EL (cell line): ENCODE measurements at regions not wholly inside any gene's neighbourhood (a gene's known extent, or its start where the extent isn't known, plus 50 kb on each side); places are given as distances from the start of the nearest gene placed in this dataset.

Experiments
- DNase-seq: peaks from one replicate; pipeline ENCODE4 v3.0.0-alpha.2; 2016

DNA sequence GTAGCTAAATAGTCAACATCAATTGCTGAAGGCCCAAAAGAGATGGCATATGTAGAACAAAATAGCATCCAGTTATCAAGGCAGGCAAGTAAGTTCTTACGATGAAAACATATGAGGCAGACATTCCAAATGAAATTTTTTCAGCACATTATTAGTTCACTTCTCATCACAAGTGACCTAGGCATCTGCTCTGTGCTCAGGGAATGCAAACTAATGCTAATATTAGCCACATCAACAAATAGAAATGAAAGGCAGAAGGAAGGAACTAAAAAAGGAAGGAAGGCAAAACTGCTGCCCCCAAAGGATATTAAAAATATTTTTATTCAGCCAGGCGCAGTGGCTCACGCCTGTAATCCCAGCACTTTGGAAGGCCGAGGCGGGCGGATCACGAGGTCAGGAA lies 51.2 kb upstream of the ROCK1 start:
- no peak for DNase-seq

DNA sequence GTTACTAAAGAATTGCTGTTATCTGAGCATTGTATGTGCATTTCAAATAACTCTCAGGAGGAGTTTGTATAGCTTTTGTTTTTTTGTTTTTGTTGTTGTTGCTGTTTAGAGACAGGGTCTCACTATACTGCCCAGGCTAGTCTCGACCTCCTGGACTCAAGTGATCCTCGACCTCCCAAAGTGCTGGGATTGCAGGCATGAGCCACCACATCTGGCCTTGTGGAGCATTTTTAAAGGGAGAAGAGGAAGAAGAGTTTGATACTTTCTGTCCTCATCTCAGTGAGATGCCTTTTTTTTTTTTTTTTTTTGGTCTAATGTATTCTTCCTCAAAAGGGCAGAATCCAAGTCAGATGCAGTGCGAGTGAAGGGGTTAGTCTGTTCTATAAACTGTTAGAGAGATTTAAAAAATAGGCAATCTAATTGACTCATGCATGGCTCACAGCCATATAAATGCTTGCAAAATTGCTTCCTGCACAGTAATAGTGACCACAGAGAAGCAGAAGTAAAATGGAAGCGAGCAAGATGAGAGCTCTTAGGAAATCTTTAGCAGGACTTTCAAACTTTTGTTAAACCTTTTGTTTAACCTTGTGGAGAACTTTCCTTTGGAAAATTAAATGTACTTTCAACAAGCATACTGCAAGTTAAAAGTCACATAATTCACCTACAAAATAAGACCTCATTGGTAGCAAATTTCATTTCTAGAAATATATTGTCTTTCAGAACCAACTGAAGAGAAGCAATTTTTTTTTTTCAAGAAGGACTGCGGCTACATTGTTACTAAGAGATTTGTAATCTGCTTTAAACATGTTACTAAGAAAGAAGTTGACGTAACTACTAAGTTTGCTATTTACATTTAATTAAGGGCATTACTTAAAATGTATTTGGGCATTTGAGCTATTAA lies 52.3 kb upstream of the ROCK1 start:
- peak; percentile 86 for DNase-seq

DNA sequence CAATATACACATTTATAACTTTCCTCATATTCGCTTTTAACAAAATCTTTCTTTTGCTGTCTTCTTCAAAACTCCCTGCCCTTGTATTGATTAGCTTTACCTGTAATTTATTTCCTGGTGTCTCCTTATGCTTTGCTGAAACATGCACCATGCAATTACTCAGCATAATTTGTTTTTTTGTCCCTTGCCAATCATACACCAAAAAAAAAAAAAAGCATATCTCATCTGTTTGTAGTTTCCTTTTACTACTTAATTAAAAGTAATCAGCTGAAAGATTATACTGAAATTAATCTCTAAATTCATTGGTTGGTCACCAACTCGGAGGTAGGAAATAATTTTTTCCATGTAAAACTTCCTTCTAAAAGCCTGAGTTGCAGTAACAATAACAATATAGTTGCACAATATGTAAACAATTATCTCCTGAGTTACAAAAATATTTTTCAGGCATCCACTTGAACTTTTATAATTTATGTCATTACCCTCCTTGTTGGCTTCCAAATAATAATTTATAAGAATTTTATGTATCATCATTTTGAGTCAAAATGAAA lies 53.0 kb upstream of the ROCK1 start:
- no peak for DNase-seq

DNA sequence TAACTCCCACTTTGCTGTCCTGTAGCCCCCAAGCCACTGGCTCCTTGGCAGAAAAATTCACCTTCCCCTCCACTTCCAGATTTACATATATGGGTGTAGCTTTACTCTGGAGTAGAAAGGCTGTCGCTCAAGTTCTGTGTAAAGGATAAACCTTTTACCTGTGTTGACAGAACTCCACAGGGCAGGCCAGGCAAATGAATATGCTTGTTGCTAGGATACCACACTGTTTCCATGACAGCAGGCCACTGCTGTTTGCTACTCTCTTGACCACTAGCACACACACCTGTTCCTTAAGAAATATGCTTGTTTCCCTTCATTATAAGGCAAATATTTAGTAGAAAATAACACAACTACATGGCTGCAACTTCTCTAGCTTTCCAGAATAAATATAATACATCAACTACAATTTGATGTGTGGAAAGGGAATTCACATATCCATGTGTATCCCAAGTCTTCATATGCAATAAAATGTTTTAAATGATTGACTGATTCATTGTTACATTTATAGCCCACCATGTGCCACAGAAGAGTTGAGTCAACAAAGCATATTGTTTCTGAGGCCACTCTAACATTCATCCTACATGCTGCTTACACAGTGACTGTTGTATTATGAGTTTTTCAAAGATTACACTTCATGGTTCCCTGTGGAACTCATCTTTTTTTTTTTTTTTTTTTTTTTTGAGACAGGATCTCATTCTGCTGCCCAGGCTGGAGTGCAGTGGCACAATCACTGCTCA lies 56.2 kb upstream of the ROCK1 start:
- DNase-seq = no peak

DNA sequence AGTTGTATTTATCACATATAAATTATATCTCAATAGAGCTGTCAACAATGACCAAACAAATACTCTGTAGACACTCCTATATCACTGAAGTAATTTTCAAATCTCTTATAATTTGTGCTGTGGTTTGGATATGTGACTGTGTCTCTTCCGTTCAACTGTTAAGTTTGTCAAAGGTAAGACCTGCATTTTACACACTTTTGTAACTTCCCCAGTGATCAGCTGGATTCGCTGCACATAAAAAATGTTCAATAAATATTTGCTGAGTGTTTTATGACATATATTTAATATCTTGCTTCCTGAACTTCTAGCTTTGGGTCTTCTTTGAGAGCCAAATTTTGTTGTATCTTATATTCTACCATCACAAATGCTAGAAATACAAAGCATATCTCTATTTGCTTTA lies 57.3 kb upstream of the ROCK1 start:
- DNase-seq = no peak

DNA sequence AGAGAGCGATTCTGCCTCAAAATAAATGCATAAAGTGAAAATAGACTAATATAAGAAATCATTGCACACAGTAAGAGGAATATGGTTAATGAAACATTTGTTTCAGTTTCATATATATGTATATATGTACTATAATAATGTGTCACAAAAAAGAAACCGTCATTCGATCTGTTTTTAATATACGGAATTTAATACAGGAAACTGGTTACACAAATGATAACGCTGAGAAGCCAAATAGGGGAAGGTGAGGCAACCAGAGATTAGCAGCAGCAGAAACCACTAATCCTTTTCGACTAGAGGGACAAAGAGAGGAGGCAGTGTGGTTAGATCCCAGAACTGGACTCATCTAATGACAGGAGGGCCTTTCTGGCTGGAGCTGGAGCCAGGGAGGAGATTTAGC lies 64.2 kb upstream of the GREB1L start:
- no peak for DNase-seq

DNA sequence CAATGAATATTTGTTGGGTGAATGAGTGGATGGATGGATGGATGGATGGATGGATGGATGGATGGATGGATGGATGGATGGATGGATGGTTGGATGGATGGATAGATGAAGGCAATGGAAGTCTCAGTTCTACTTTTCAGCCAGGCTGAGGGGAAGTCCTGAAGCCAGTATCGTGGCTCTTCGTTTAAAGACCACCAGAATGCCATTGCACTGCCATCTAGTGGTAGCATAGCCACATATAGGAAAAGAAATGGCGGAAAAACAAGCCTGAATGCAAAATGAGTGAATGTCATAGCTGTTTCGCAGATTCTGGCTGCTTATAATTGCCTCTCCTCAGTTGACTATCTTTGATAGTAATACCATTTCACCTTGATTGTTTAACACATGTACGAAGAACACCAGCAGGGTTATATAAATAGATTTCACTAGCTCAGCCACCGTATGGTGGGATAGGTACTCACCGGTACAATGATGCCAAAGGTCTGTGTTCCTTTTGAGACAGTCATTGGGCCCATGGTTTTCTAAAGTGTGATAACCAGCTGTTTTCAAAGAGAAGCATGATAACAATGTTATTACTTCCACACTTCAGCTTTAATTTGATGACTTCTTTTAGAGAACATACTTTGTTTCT lies 62.3 kb upstream of the GREB1L start:
- peak; percentile 70 for DNase-seq

DNA sequence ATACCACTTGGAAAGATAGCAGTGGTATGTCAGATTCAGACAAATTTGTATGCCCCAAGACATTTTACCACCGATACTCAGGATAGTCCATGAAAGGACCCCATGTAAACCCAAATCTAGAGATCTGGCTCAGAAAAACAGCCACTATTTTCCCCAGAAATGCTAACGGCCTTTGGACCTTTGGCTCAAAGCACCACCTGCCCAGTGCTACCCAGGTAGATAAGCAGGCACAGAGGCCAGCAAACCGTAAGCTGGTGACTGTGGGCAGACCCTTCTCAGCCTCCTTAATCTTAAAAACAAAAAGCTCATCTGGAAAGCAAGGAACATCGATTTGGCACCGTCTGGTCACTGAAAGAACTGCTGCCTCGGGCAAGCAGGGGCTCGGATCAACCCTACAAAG lies 61.4 kb upstream of the GREB1L start:
- no peak for DNase-seq

DNA sequence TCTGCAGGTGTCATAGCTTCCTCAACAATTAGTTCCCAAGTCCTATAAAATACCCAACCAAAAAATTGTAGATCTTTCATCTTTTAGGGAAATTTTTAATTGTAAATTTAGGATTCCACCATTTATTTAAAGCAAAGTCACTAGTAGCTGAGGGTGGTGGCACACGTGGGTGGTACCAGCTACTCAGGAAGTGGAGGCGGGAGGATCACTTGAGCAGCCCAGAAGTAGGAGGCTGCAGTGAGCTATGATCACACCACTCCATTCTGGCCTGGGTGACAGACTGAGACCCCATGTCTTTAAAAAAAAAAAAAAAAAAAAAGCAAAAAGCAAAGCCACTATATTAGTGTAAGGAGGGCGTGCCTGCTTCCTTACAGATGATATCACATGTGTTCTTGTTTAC lies 60.3 kb upstream of the GREB1L start:
- no peak for DNase-seq

DNA sequence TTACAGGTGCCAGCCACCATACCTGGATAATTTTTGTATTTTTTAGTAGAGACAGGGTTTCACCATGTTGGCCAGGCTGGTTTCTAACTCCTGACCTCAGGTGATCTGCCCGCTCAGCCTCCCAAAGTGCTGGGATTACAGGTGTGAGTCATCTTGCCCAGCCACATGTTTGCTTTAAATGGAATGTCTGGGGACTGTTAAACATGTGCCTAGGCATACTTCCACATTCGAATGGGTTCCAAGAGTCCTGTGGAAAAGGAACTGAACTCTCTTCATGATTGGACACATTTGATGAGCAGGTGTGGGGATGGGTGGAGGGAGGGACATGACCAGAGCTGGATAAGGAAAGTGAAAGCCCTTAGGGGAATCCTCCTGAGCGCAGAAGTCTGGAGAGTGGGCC lies 58.4 kb upstream of the GREB1L start:
- peak; percentile 18 for DNase-seq

DNA sequence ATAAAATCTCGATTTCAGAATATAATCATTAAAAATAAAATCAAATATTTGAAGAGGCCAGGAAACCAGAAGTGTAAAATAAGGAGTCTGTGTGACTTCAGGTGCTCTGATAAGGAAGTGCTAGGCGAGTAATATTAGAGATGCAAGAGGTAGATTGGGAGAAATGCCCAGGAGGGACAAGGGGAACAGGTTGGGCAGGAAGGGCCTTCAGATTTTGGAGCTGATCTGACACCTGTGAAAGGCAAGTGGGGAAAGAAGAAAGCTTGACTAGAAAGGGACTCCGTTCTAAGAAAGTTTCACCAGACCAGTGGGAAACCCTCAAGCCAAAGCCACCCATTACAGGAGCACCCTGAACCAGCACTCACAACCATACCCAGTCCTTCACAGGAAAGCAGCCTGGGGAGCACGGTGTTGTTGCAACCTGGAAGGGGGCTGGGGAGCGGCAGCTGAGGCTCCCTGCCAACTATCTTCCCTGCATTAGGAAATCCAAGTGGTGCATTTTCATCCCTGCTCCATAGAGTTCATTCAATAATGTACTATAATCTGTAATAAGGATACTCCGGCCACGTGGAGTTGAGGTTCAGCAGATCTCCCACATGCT lies 57.5 kb upstream of the GREB1L start:
- no peak for DNase-seq

DNA sequence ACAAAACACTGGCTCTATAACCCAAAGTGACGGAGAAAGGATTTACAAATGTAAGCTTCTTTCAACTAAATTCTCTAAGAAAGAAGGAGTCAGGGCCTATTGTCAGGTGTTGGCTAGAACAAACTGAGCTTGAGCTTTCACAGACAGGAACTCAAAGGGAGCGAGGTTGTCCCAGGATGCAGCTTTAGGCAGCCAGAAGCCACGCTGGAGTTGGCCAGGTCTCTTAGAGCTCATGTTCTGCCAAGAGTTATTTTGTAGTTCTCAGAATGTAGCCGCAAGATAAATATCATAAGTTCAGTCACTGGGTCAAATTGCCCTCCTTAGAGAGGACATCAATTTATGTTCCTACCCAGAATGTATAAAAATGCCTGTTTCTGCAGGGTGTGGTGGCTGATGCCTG lies 54.1 kb upstream of the GREB1L start:
- DNase-seq = no peak

DNA sequence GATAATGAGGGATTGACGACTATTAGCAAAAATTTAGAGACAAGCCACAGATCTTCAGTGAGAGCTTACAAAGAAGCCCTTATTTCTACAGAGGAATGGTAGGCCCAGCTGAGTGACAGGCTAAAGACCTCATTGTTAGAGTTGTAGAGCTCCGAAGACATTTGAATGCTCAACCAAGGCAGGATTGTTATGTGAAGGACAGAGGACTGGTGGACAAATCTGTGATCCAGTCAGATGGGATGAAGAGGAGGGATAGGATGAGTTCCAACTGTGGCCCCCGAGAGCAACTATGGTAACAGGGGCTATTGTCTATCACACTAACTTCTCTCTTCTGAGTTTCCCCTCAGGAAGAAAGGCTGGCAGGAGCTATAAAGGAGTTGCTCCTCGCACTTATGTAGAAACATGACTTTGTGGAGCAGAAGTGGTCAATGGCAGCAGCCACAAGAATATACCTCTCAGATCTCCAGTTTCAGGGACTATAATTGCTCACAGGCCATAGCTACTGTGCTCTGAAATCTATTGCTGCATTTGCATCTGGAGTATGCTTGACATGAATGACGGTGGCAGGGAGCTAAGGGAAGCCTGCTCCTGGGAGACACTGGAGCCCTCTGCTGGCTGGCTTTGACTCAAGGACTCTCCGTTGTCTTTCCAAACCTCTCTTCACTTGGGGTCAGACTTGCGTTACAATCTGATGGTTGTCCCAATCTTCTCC lies 50.3 kb upstream of the GREB1L start:
- peak; percentile 63 for DNase-seq
